Stimulated activated naive CD4-positive, alpha-beta T cell treated with Interleukin-2 at 50 U/mL for 16 hours (primary cell): ENCODE measurements at regions not wholly inside any gene's neighbourhood (a gene's known extent, or its start where the extent isn't known, plus 50 kb on each side); places are given as distances from the start of the nearest gene placed in this dataset.
"Not testable (repeated sequence)": the region's sequence is repeated elsewhere in the genome, so short reads cannot be mapped to it uniquely, and the experiment has no call there.

Experiments used
- DNase-seq: peaks from one replicate; lab custom pipeline; 2025; lab: John Stamatoyannopoulos, UW

DNA sequence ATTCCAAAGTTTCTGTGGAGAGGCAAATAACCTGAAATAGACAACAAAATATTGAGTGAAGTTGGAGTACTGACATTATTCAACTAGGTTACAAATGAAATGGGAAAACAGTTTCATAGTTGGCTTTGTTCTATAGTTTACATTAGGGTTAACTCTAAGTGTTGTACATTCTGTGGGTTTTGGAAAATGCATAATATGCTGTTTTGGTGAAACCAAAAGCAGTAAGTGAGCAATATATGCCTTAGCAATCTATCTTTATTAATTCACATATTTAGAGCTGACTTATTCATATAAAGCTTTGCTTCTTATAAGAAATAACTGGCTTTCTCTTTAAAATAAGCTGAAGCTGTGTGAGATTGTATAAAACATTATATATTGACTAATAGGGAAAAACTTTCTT is 157.5 kb upstream of the AHI1 start:
- no peak for DNase-seq

DNA sequence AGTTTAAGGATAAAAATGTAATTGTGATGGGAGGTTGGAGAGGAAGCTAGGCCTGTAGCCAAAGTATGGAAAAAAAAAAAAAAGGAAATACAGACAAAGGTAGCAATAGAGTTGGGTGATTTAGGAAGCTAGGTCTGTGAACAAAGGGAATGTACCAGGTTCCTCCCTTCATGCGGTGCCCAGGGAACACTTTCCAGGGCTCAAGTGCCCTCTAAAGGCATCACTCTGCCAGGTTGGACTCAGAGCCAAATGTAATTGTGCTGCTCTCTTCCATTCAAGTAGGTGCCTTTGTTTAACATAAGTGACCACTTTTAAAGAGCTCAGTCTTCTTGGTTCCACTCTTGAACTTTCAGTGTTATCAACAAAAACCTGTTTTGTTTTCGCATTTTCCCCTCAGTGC is 159.7 kb upstream of the AHI1 start:
- DNase-seq = no peak

DNA sequence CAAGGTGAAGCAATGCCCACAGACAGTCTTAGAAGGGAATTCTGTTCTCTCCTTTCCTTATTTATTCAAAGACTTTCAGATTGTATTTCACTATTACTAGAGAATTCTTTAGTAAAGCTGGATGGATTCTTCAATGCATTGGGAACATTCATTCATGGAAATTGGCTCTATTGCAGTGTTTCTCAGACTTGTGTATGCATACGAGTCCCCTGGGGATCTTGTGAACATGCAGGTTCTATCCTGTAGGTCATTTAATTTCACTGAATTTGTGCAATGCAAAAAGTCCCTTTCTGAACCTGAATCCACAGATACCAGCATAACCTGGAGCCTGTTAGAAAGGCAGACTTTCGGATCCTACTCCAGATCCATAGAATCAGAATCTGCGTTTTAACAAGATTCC is 160.9 kb upstream of the AHI1 start:
- no peak for DNase-seq

DNA sequence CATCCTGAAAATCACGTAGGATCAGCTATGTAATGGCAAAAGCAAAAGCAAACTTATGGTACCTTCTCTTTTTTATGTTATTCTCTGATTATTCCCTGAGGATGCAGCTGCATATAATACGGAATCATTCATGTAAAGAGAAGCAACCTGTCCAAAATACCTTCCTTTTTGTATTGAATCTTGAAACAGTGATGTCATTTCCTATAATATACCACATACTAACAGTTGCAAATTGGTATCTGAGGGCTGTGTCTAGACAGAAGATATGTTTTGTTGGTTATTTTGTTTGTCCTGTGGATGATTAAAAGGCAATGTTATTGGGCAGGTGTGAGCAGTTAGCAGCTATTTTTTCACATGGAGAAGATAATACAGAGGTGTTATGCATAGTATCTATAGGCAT is 161.4 kb upstream of the AHI1 start:
- no peak for DNase-seq

DNA sequence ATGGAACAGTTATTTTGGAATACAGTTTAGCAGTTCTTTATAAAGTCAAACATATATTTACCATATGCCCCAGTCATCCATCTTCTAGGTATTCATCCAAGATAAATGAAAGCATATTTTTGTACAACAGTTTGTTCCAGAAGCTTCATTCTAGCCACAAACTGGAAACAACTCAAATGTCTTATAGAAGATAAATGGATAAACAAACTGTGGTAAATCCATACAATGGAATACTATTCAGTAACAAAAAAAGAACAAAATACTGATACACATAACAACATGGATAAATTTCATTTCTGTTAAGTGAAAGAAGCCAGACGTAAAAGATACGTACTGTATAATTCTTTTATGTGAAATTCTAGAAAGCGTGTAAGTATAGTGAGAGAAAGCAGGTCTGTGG is 167.0 kb upstream of the AHI1 start:
- no peak for DNase-seq

DNA sequence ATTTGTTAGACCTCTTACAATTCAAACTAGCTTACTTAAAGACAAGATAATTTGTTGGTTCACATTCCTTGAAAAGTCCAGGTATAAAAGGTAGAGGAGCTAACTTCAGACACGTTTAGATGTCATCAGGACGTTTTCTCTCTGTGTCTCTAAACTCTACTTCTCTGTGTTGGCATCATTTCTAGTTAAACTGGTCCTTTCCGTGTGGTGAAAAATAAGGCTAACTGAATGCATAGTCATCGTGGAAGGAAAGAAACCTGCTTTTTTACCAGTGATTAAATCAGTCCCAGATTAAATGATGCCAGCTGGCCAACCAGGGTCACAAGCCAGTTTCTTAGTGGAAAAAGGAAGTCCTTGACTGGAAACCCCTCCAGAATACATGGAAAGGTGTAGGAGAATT is 168.4 kb upstream of the AHI1 start:
- DNase-seq = no peak

DNA sequence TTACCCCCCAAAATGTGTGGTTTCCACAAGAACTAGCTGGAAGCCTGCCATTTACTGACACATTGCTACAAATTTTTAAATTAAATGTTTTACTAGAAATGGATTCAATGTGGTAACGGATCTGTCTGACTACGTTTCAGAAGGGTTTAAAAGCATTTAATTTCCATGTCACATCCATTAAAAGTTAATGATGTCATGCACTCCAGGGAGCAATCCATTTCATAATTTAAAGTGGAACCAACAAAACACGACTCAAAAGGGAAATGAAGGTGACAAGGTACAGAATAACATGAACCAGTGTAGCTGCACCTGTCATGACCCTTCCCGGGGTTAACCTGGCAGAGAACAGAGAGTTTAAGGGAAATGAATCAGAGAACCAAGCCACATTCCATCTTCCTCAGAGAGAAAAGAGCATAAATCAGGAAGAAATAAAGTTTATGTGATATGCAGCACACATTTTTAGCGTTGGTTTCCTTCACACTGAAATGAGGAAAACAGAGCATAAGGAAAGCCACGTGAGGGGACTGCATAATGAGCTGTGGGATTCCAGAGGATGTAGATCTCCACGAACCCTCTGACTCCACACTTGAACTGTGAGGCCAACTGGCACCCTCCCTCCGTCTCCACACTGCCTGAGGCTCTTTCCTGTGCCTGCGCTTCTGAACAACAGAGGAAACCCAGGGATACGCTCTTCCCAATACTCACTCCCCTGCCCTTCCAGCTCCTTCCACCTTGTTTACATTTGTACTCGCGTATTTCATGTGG is 170.3 kb upstream of the AHI1 start:
- no peak for DNase-seq

DNA sequence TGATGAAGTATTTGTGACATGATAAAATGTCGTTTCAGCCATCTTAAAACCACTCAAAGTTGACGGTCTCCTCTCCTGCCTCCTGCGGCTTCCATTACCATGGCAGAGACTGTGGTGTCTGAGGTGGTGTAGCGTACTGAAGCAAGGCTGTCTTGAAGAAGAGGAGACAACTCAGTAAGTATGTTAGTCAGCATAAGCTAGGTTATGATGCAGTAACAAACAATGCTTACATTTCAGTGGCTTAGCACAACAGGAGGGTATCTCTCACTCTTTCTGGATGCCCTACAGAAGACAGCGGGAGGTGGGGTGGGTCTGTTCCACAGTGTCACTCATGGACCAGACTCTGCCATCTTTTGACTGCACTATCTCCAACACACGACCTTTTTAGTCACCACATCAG is 174.7 kb upstream of the AHI1 start:
- DNase-seq = no peak

DNA sequence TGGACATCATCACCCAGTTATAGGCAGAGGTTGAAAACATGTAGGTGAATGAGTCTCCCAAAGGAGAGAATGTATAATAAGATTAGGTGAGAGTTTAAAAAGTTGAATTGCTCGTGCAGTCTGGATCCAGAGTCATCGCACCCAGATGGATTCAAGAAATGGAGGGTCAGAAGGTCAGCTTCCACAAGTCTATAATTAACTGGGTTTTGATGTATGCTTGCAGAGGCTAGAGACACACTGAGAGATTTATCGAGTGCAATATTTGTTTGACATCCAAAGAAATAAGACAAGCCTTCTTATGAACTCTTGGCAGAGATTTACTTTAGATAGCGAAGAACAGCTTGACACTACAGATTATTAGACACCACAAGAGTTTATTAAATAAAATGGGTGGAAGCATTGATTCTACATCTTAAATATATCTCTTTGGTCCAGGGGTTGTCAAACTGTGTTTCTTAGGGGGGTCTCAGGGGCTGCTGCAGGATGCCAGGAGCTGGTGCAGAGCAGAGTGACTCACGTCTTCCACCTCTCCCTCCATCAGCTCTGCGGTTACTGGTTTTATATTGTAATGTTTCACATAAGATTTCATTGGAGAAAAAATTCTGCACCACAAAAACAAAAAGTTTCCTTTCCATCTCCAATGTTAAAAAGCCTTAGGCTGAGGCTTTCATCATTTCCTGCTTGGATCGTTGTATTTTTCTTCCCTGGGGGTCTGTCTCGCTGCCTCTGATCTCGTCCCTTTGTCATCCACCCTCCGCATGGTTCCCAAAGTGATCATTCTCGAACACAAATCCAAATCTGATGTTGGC is 176.2 kb upstream of the AHI1 start:
- DNase-seq = no peak

DNA sequence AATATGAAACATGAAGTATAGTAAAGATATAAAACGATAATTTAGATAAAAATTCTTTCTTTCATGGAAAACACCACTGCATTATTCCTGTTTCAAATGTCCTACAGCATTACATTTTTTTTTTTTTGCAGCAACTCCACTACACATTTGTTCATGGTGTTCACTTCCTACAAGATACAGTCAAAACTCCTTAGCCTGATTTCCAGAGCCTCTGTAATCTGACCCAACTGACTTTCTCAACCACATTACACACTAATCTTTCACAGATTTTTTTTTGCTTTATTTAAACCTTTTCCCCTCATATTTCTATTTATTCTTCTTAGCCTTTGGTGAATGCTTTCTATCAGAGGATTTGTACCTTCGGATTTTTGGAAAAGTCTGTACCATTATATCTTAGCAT is 176.5 kb upstream of the PDE7B start:
- DNase-seq = no peak

DNA sequence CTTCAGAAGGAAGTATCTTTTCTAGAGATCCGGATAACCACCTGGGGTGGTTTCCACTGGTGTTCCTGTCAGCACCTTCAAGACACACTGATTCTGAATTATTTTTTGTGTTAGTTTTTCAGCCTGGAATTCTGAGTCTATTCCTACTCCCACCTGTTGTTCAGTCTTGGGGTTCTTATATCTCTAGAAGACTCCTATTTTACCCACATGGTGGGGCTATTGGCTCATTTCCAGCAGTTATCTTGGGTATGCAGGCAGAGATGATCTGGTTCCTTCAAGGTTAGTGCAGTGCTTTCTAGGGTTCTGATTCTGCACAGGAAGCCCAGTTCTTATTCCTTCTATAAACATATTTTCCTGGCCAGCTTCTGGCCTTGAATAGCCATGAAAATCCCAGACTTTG is 175.6 kb upstream of the PDE7B start:
- no peak for DNase-seq

DNA sequence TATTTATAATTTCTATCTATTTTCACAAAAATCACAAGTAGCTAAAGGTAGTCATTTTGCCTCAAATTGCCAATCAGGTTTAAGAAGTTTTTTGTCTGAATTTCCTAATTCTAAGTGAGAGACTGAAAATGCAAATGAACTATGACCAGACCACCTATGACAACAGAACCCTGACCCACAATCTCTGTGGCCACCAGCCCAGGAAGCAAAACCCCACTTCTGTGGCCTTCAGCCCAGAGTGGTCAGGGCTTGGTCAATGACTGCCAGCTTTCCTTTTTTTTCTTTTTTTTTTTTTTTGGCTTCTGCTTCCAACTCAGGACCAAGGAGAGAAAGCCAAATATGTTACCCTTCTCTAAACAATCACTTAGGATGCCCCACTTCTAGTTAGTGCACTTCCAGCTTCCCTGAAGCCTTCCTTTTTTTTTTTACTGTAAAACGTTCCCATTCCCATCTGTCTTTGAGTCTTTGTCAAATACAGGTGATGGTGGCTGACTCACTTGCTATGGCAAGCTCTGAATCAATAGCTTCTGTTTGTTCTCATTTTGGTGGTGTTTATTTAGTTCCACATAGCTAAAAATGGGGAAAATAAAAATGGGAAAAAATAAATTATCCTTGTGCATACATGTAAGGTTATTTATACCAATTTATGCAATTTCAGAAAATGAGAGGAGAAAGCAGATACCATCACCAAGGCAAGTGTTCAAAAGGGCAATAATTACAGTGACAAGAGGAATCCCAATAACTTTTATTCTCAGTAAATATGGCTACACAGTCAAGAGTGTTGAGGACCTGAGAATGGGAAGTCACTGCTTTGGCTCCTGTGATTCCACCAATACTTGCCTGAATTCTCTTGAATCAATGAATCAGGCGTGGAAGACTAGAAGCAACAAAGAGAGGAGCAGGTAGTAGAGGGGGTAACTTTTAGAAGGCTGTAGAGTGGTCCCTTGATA is 170.3 kb upstream of the PDE7B start:
- DNase-seq = no peak

DNA sequence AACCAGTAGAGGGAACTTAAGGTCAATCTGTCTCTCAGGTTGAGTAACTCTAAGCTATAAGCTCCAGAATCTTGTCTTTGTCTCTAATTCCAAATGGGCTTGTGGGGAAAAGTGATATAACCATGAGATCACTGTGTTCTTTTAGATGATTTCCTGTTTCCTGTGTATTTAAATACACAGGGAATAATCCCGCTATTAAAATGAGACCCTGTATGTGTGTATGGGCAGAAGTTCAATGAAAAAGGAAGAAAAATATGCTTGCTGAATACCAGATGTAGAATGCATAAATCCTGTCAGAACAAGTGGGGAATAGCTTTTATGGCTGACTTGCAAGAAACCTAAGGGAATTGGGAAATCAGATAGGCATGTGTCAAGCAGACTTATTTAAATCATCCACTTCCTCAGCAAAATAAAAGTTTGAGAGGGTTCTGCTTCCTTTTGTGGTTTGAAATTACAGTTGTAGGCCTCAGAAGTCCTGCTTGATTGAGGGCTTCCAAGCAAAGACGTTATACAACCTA is 164.7 kb upstream of the PDE7B start:
- no peak for DNase-seq

DNA sequence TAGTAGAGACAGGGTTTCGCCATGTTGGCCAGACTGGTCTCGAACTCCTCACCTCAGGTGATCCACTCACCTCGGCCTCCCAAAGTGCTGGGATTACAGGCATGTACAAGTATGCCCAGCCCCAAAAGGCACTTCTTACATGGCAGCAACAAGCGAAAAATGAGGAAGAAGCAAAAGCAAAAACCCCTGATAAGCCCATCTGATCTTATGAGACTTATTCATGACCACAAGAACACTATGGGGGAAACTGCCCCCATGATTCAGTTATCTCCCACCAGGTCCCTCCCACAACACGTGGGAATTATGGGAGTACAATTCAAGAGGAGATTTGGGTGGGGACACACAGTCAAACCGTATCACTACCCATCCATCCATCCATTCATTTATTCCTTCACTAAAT is 163.0 kb upstream of the PDE7B start:
- not testable (repeated sequence) for DNase-seq

DNA sequence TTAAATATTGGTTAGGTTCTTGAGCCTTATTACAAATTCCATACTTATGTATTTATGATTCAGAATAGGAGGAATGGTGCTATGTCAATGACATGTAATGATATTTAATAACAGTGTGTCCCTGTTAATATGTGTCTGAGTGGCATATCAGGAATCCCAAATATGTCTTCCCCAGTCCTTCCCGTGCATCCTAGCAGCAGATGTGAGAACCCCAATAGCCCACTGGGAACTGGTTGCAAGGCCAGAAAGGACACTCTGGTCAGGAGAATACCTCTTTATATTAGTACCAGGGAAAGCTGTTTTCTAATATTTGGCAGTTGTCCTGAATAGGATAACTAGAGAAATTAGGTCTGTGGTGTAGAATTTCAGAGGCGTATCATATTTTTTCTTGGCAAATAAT is 159.1 kb upstream of the PDE7B start:
- no peak for DNase-seq

DNA sequence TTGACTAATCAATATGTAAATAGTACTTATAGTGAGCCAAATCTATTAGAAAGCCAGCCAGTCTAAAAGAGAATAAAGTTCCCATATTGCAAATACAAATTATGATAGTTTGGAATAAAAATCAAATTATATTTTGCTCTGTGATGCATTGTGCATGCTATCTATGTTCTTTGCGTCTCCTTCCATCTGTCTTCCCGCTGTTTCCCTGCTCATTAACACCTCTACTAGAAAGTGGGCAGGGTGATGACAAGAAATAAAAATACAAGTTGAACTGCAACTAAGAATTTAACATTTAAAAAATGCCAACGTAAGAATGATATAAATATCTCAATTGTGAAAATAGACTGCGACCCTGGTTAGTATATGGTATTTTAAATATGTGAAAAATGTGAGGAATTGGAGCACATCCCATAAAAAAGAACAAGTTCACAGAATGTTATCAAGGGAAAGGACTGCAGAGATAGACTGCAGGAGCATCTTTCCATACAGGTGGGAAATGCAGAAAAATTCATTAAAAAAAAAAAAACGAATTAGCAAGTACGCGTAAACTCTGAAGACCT is 157.6 kb upstream of the PDE7B start:
- DNase-seq = no peak

DNA sequence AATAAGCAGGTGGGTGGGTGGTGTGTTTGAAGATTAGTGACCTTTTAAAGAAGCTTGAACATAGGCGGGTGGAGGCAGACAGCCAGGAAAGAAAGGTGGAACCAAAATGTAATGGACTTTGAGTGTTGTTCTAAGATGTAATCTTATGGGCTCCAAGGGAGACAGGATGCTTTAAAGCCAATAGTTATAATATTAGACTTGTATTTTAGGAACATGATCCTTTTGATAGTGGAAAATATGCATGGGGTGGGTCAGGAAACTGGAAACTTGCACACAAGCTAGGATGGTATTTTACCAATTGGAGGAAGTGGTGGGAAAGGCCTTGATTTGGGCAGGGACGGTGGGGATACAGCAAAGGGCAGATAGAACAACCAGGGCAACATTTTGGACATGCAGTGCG is 151.8 kb upstream of the PDE7B start:
- no peak for DNase-seq

DNA sequence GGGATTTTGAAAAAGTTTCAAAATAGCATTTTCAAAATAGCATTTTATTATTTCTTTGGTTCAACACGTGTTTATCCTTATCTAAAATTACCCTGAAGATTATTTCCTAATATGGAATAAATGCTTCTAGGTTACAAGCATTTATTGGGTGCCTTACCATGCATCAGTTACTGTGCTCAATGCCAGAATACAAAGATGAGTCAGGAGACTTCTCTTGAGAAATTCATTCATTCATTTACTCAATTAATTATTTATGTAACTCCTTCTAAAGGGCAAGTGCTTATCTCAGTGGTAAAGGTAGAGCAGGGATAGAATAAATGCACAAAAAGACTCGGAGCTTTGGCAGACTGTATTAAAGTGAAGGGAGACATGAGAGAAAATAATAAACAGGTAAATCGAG is 150.1 kb upstream of the PDE7B start:
- DNase-seq = no peak

DNA sequence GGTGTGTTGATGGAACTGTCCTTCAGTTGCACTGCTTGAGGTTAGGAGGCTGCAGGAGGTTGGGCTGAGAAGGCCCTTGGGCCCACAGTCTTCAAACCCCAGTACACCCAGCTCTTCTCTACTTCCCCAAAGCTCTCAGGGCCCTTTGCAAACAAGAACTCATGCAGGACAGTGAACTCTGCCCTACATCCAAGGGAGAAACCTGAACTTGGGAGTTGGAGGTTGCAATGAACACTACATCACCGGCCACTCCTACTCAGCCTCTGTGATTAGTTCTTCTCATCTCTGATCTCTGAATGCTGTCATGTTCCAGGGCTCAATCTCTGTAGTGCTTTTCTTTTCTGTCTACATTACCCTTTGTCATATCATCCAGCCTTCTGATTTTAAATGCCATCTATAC is 148.5 kb upstream of the PDE7B start:
- no peak for DNase-seq

DNA sequence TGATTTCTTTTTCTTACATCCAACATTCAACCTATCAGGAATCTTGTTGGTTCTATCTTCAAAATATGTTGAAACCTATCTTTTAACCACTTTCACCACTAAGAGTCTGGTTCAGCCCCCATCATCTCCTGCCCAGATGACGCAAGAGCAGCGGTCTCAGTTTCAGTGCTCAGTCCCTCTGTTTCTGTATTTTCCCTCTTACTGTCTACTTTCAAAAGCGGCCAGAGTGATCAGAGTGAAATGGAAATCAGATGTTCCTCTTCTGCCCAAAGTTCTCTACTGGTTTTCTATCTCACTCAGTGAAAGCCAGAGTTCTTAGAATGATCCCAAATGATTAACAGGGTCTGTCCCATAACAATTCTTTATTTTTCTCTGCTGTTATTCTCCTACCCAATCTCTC is 147.9 kb upstream of the PDE7B start:
- no peak for DNase-seq

DNA sequence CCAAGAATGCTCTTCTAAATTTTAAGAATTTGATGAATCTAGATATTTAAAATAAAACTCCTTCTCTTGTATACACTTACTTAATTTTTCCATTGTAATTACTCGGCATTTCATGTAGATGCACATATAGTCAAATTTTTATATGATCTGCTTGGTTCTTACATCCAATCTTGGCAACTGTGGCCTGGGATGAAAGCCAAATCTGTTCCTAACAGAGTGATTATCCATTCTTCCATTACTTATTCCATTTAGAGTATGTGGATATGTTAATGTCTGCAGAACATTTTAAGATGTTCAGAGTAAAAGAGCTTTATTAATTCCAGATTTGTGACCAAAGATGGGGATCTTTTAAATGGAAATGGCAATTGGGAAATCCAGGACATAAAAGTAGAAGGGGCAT is 144.1 kb upstream of the PDE7B start:
- no peak for DNase-seq

DNA sequence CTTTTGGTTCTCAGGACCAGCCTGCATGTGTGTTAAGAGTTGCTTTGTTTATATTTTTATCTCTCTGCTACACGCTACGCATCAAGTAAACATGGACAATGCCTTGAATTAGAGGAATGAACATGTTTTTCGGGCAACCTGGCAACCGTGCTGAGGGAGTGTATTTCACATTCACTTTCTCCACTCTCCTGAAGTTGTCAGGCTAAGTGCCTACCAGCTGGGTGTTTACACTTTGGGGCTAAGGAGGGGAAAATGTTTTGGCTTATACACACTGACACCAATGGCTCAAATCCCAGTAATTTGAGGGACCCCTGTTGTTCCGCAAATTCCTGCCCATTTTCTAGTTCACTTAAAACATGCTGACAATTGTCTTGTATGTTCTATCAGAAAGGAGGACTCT is 141.5 kb upstream of the PDE7B start:
- DNase-seq = no peak
